Upper lobe of left lung (tissue), 4 donors: ENCODE measurements at regions not wholly inside any gene's neighbourhood (a gene's known extent, or its start where the extent isn't known, plus 50 kb on each side); places are given as distances from the start of the nearest gene placed in this dataset.

Source experiments
- CTCF ChIP-seq, 6 experiments: fragments of 450-650 bp in 4 of 6; fragments of 200-600 bp in 2 of 6; sonication (generic) in 2 of 6; IDR thresholded peaks; one replicate each; pipeline ENCODE4 v1.5.1; 2016 to 2019; ENCODE audit warnings: antibody characterized with exemption in 6 of 6
- POLR2A ChIP-seq, 4 donors: fragments of 450-650 bp; IDR thresholded peaks; one replicate each; pipeline ENCODE4 v1.5.1; 2016 to 2017; ENCODE audit warnings: antibody characterized with exemption in 4 of 4, mild to moderate bottlenecking in 2 of 4
- POLR2AphosphoS5 ChIP-seq, 2 donors: sonication (generic); formaldehyde crosslinking; IDR thresholded peaks; one replicate each; pipeline ENCODE4 v1.5.1; 2017; ENCODE audit warnings: antibody characterized with exemption in 2 of 2

- no peak for TF ChIP-seq CTCF (IDR thresholded peaks at IDR 0.05)
- no peak for TF ChIP-seq POLR2A (IDR thresholded peaks at IDR 0.05)
- TF ChIP-seq POLR2AphosphoS5 (IDR thresholded peaks at IDR 0.05), result no peak
Observed at GRCh38 chr5:29894668-29895067, 1298.8 kb upstream of the CDH6 start.
